GM12878 (cell line): ENCODE measurements at regions not wholly inside any gene's neighbourhood (a gene's known extent, or its start where the extent isn't known, plus 50 kb on each side); places are given as distances from the start of the nearest gene placed in this dataset.

Experiments used
- ATAC-seq: fragments of 200-7000 bp; cut with Tn5 transposase; 3 replicates; pipeline ENCODE4 v1.9.1; 2020; ENCODE audit warnings: mild to moderate bottlenecking, moderate library complexity
- BruUV-seq: library from RNA; stranded (reverse); fragments of 400-500 nt; replicated peaks from 2 replicates; lab custom pipeline; 2021; lab: Mats Ljungman, UMichigan
- CTCF ChIA-PET: fragments of 300-600 bp; sonication (Branson Sonifier 250); formaldehyde crosslinking; extraction: SDS; loops from one replicate; lab custom pipeline; 2021; ENCODE audit warnings: inconsistent platforms; lab: Yijun Ruan, JAX
- POLR2A ChIA-PET: fragments of 350-600 bp; formaldehyde crosslinking; extraction: SDS; loops from one replicate; lab custom pipeline; 2021; ENCODE audit warnings: inconsistent platforms; lab: Charles Lee
- RAD21 ChIA-PET: fragments of 300-600 bp; sonication (Branson Sonifier 250); formaldehyde crosslinking; loops from one replicate; lab custom pipeline; 2023; ENCODE audit warnings: antibody characterized with exemption; ENCODE audit not compliant: unreplicated experiment; lab: Charles Lee
- SMC1A ChIA-PET: fragments of 300-600 bp; sonication (Branson Sonifier 250); formaldehyde crosslinking; loops from one replicate; lab custom pipeline; 2023; ENCODE audit not compliant: unreplicated experiment, uncharacterized antibody; lab: Charles Lee
- DNase-seq: peaks from one replicate; pipeline ENCODE4 v3.0.0-alpha.2; 2011; ENCODE audit warnings: low read depth, low spot score
- FAIRE-seq: peaks from 3 replicates; lab custom pipeline; 2011; peaks lifted over from hg19 to GRCh38; lab: Jason Lieb, UNC
- H2AFZ ChIP-seq: 2 replicates; pipeline ENCODE4 v1.6.0; 2011; ENCODE audit warnings: low read depth, low read length, control low read depth; ENCODE audit not compliant: control insufficient read depth
- H3K27ac ChIP-seq: 2 replicates; pipeline ENCODE4 v1.5.1; 2011; ENCODE audit warnings: control low read depth; ENCODE audit not compliant: control insufficient read depth, insufficient read depth
- H3K27me3 ChIP-seq, 2 experiments: replicated peaks in 1 of 2; 2 replicates each; pipeline versions ENCODE4 v1.6.0 to v1.6.1; 2011; ENCODE audit warnings: low read length in 1 of 2; ENCODE audit not compliant: control insufficient read depth in 2 of 2, insufficient read depth in 2 of 2
- H3K36me3 ChIP-seq, 2 experiments: 2 replicates each; pipeline ENCODE4 v1.5.1; 2011; ENCODE audit warnings: low read length in 1 of 2; ENCODE audit not compliant: control insufficient read depth in 2 of 2, insufficient read depth in 2 of 2
- H3K4me1 ChIP-seq: 2 replicates; pipeline ENCODE4 v1.6.1; 2011; ENCODE audit warnings: mild to moderate bottlenecking, low read length, moderate library complexity, mixed read lengths; ENCODE audit not compliant: control insufficient read depth, insufficient read depth
- H3K4me2 ChIP-seq: 2 replicates; pipeline ENCODE4 v1.6.0; 2011; ENCODE audit warnings: control low read depth; ENCODE audit not compliant: control insufficient read depth, insufficient read depth
- H3K4me3 ChIP-seq: fragments of 200-600 bp; sonication (generic); 2 replicates; pipeline ENCODE4 v1.5.1; 2016
- H3K79me2 ChIP-seq: 2 replicates; pipeline ENCODE4 v1.6.0; 2011; ENCODE audit warnings: low read length; ENCODE audit not compliant: control insufficient read depth, insufficient read depth
- H3K9ac ChIP-seq: 2 replicates; pipeline ENCODE4 v1.8.0; 2011; ENCODE audit warnings: low read length, control low read depth, mixed read lengths; ENCODE audit not compliant: control insufficient read depth, insufficient read depth
- H3K9me3 ChIP-seq: replicated peaks from 3 replicates; pipeline ENCODE4 v1.5.1; 2011; ENCODE audit warnings: mild to moderate bottlenecking, low read length; ENCODE audit not compliant: control insufficient read depth, insufficient read depth
- H4K20me1 ChIP-seq: 2 replicates; pipeline ENCODE4 v1.6.0; 2011; ENCODE audit not compliant: control insufficient read depth, insufficient read depth
- BRCA1 ChIP-seq: IDR thresholded peaks from 2 replicates; pipeline ENCODE4 v1.6.1; 2011; ENCODE audit warnings: low read depth, low read length, improper control_type of control experiment
- KLF5 ChIP-seq: fragments of 450-650 bp; IDR thresholded peaks from 2 replicates; pipeline ENCODE4 v1.6.1; 2014; ENCODE audit warnings: mild to moderate bottlenecking; ENCODE audit not compliant: partially characterized antibody
- MTA3 ChIP-seq: IDR thresholded peaks from 2 replicates; pipeline ENCODE4 v1.6.1; 2012; ENCODE audit warnings: low read length, inconsistent platforms, borderline replicate concordance
- NFYB ChIP-seq: IDR thresholded peaks from 2 replicates; pipeline ENCODE4 v1.6.1; 2011; ENCODE audit warnings: low read depth, mild to moderate bottlenecking, low read length, improper control_type of control experiment, moderate library complexity; ENCODE audit not compliant: insufficient read depth
- PRDM15 ChIP-seq: fragments of 450-650 bp; formaldehyde crosslinking; IDR thresholded peaks from 2 replicates; pipeline ENCODE4 v1.4.0; 2020; ENCODE audit warnings: mild to moderate bottlenecking, moderate library complexity
- RBBP5 ChIP-seq: fragments of 200-600 bp; sonication (generic); conservative IDR thresholded peaks from 2 replicates; pipeline ENCODE4 v1.6.1; 2016
- RCOR1 ChIP-seq: conservative IDR thresholded peaks from 2 replicates; pipeline ENCODE4 v1.6.1; 2012; ENCODE audit warnings: low read depth, low read length, improper control_type of control experiment
- SIX5 ChIP-seq: IDR thresholded peaks from 2 replicates; pipeline ENCODE4 v1.6.1; 2011; ENCODE audit warnings: mild to moderate bottlenecking, low read depth, low read length, moderate library complexity; ENCODE audit not compliant: severe bottlenecking
- SMC3 ChIP-seq: IDR thresholded peaks from 2 replicates; pipeline ENCODE4 v1.6.1; 2011; ENCODE audit warnings: low read length, improper control_type of control experiment, borderline replicate concordance
- SUZ12 ChIP-seq: fragments of 200-600 bp; sonication (generic); IDR thresholded peaks from one replicate; pipeline ENCODE4 v1.6.1; 2018; ENCODE audit warnings: antibody characterized with exemption, mild to moderate bottlenecking; ENCODE audit not compliant: unreplicated experiment
- TCF3 ChIP-seq: IDR thresholded peaks from 2 replicates; pipeline ENCODE4 v1.6.1; 2012; ENCODE audit warnings: low read depth, mild to moderate bottlenecking, low read length, borderline replicate concordance; ENCODE audit not compliant: insufficient read depth
- YBX1 ChIP-seq: fragments of 450-650 bp; IDR thresholded peaks from 2 replicates; pipeline ENCODE4 v1.6.1; 2016; ENCODE audit warnings: antibody characterized with exemption
- YY1 ChIP-seq: IDR thresholded peaks from 2 replicates; pipeline ENCODE4 v1.6.1; 2011; ENCODE audit warnings: low read depth, mild to moderate bottlenecking, low read length
- ZBED1 ChIP-seq: IDR thresholded peaks from 2 replicates; pipeline ENCODE4 v1.6.1; 2016; ENCODE audit warnings: borderline replicate concordance
- ZBTB33 ChIP-seq: fragments of 450-650 bp; IDR thresholded peaks from 2 replicates; pipeline ENCODE4 v1.6.1; 2017; ENCODE audit warnings: mild to moderate bottlenecking
- ZBTB40 ChIP-seq: fragments of 450-650 bp; IDR thresholded peaks from 2 replicates; pipeline ENCODE4 v1.6.1; 2016; ENCODE audit warnings: mild to moderate bottlenecking, moderate library complexity, borderline replicate concordance
- ZNF207 ChIP-seq: fragments of 450-650 bp; IDR thresholded peaks from 2 replicates; pipeline ENCODE4 v1.6.1; 2014; ENCODE audit warnings: antibody characterized with exemption, mild to moderate bottlenecking, borderline replicate concordance
- ZNF217 ChIP-seq: fragments of 450-650 bp; IDR thresholded peaks from 2 replicates; pipeline ENCODE4 v1.6.1; 2017; ENCODE audit warnings: antibody characterized with exemption, mild to moderate bottlenecking
- WGBS: methylation state at CpG from one replicate; pipeline ENCODE4 v1.1.6; 2016; ENCODE audit warnings: low lambda C conversion rate; ENCODE audit not compliant: insufficient replicate concordance, insufficient coverage; ENCODE audit errors: missing lambda C conversion rate; 5-methylcytosine and 5-hydroxymethylcytosine counted together
- in situ Hi-C: fragments of 300-500 bp; cut with MboI; formaldehyde crosslinking; loops from 9 replicates; pipeline ENCODE4 v1.14.3; 2018; ENCODE audit warnings: mixed read lengths
- intact Hi-C: fragments of 100-400 bp; cut with micrococcal nuclease; formaldehyde crosslinking; loops from one replicate; pipeline ENCODE4 v1.14.2; 2022; ENCODE audit not compliant: unreplicated experiment

- ATAC-seq (no peak), DNase-seq (no peak), FAIRE-seq (no peak)
- intact Hi-C loops (no loop called here), in situ Hi-C loops (no loop called here)
- CTCF ChIA-PET: no interaction called here
- no peak overlapping the region for H3K4me2 ChIP-seq
- H3K9ac ChIP-seq: no peak overlapping the region
- SMC1A ChIA-PET: no interaction called here
- H3K79me2 ChIP-seq: no peaks in the 10 kb centered on the region
- H3K36me3 ChIP-seq: no peaks in the 10 kb centered on the region
- no peaks in the 10 kb centered on the region for H3K4me1 ChIP-seq
- H3K27me3 ChIP-seq: no peaks in the 10 kb centered on the region
- no peaks in the 10 kb centered on the region for H4K20me1 ChIP-seq
- H3K27ac ChIP-seq: no peak overlapping the region
- H3K9me3 ChIP-seq: no peaks in the 10 kb centered on the region; the same call in 2 of the 3 replicates
- RAD21 ChIA-PET: no interaction called here
- WGBS: 60% methylated on average over 20 of the region's 20 CpGs
- POLR2A ChIA-PET: no interaction called here
- no peak overlapping the region for H3K4me3 ChIP-seq
- no TSS peak for BruUV-seq
- H2AFZ ChIP-seq: no peak overlapping the region
- TF ChIP-seq ZNF207: no peak
- no peak for TF ChIP-seq ZBTB33
- no peak for TF ChIP-seq BRCA1
- no peak for TF ChIP-seq SMC3
- no peak for TF ChIP-seq YY1
- no peak for TF ChIP-seq SIX5
- TF ChIP-seq RCOR1: no peak
- TF ChIP-seq ZBED1: no peak
- no peak for TF ChIP-seq ZBTB40
- no peak for TF ChIP-seq MTA3
- TF ChIP-seq YBX1: no peak
- TF ChIP-seq NFYB: no peak
- TF ChIP-seq KLF5: no peak
- TF ChIP-seq ZNF217: no peak
- TF ChIP-seq TCF3: no peak
- no peak for TF ChIP-seq PRDM15 (CRISPR knock-in tag)
- no peak for TF ChIP-seq RBBP5
- no peak for TF ChIP-seq SUZ12
Observed at GRCh38 chr17:22517716-22518115, 825.4 kb downstream of the KCNJ18 start.
